HCEC 1CT (cell line): ENCODE measurements at regions not wholly inside any gene's neighbourhood (a gene's known extent, or its start where the extent isn't known, plus 50 kb on each side); places are given as distances from the start of the nearest gene placed in this dataset.
"Not testable (repeated sequence)": the region's sequence is repeated elsewhere in the genome, so short reads cannot be mapped to it uniquely, and the experiment has no call there.

Experiments used
- DNase-seq: peaks from one replicate; pipeline ENCODE4 v3.0.0-alpha.2; 2017

DNA sequence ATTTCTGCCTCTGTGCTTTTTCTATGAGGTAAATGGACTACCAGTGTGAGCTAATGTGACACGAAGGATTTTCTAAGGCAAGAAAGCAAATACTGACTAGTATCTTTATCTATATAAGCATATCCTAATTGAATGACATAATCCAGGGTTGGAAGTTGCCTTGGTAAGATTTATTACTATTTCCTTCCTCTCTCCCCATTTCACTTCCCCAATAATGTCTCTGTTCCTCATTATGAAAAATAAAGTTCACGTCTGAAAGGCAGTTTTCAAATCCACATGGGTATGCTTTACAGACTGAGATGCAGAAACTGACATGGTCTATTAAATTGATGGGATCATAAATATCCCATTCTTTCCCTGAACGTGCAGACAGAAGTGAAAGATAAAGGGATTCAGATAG, 86.0 kb downstream of the DTWD1 start:
- DNase-seq, result no peak

DNA sequence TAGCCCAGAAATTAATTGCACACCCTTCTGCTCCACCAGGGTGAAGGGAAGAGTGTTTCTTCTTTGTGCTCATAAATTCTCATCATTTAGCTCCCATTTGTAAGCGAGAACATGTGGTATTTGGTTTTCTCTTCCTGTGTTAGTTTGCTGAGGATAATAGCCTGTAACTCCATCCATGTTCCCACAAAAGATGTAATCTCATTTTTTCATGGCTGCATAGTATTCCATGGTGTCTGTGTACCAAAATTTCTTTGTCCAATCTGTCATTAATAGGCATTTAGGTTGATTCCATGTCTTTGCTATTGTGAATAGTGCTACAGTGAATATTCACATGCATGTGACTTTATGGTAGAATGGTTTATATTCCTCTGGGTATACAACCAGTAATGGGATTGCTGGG, 86.8 kb downstream of the DTWD1 start:
- no peak for DNase-seq

DNA sequence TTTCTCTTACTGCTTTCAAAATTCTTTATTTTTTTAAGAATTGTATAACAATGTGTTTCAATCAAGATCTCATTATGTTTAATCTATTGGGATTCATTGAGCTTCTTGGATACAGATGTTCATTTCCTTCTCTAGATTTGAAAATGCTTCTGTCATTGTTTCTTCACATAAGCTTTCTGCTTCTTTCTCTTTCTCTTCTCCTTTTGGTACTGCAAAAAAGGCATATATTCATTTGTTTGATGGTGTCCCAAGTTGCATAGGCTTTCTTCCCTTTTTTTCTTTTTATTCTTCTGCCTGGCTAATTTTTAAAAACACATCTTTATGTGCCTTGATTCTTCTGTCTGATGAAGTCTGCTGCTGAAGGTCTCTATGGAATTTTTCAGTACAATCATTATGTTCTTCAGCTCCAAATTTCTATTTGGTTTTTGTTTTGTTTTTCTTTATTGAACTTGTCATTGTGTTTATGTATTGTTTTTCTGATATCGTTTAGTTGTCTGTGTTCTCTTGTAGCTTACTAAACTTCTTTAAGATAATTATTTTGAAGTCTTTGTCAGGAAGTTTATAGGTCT, 88.9 kb downstream of the DTWD1 start:
- no peak for DNase-seq

DNA sequence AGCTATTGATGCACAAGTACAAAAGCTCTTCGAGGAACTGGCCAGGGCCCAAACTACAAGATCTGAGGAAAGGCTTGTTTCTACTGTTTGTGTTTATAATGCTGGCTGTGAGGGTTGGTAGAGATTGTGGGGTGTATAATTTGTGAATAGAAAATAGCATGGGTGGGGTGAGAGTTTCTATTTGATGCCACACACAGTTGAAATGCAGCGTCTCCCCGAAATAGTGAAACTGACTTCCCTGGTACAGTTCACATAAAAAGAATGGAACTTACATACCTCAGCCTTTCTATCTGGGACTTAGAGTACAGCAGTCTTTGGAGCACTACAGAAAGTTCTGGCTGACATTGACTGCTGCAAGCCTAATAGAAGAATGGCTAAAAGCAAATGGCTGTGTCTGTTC, 91.3 kb downstream of the DTWD1 start:
- no peak for DNase-seq

DNA sequence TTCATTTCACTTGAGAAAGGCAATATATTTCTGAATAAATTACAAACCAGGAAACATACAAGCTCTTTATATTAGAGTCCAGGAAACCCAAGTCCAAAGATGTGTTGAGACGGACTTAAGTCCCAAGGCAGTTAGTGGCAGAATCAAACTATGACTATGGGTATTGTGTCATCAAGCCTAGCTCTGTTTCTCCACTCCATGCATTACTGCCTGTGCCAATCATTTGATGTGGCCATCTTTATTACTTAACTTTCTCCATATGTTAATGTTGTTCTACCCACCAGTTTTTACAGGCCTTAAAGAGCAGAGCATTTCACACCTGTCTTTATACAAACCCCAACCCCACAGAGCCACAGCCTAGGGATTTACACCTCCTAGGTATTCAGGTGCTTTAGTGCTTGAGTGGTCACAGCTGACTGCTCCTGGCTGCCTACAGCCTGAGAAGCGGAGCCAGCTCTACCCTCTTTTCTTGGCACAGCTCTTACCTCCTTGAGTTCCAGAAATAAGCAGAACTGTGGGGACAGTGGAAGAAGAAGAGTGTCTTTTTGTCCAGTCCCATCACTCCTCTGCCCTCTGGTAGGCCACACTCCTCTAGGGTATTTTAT, 92.1 kb downstream of the DTWD1 start:
- DNase-seq, result no peak

DNA sequence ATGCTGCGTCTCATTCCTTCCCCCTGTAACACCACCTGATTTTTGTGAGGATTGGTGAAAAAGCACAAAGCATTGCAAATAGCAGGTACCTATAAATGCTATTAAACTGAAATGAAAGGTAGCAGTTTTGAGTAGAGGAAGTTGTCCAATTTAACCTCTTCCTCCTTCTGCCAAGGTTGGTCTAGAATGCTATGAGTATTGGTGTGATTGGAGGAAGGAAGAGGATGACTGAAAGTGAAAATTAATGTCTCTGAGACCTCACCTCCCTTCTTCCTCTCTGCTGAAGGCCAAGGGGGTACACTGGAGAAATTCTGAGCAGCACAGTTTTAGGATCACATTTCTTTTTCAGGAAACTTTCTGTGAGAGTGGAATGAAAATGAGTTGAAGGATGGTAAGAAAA, 94.4 kb downstream of the DTWD1 start:
- no peak for DNase-seq

DNA sequence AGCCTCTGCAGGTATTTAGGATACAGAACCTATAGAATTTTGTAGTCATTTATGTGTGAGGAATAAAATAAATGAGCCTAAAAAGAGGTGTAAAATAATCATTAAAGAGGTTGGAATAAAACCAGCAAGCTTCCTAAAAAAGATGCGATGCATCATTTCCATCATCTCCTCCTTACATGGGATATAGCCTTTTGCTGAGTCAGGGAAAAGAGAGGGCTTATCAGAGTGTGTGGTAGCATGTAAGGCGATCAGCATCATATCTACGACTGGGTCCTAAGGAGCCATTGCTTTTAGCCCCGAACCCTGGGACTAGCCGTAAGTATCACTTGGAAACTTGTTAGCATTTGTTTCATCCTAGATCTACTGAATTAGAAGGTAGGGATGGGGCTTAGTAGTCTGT, 94.9 kb downstream of the DTWD1 start:
- DNase-seq, result no peak

DNA sequence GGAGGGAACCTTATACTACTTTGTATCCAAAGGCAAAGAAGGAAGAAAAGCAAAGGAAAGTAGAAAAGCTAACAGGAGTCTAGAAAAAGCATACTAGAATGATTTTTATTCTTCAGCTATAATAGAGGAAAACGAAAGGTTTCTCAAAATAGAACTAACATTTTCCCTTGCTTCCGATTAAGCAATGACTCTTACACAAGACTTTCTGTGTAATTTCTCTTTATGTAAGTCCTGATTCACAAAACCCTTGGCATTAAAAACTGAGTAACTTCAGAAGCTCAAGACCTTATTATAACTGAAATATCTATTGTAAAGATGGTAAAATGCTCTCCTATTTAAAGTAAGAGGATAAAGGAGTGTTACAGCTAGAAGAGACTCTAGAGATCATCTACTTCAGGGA, 97.4 kb downstream of the DTWD1 start:
- DNase-seq, result peak; percentile 52

DNA sequence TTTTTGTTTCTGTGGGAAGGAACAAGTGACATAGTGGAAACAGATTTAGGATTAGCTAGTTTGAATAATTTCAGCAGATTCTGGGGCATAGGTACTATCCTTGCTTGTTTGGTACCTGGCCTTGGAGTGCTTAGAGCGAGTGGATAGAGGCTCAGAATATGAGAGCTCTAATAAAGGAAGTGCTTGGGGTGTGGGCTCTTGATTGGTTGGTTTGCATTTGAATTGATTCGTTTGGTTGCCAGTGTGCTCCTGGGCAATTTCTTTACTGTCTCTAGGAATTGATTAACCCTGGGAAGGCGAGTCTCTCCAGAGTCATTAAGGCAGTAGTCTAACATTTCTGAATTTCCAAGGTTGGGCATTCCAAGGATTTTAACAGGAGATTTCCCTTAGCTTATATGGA, 98.0 kb downstream of the DTWD1 start:
- DNase-seq, result no peak

DNA sequence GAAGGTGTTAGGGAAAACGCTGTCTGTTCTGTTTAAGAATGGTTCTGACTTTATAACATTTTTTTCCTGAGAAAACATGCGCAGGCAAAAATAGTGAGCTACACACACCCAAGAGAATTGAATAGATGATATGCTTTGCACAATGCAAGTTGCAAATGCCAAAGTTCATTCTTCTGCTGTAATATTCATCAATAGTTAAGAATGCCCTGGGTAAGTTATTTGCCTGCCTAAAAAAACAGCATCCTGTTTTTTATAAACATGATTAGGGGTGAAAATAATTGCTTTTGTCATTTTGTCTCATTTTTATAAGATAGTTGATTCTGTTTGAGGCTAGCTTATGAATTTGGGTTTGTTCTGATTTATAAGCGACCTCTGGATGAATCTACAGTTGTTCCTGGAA, 99.4 kb downstream of the DTWD1 start:
- no peak for DNase-seq

DNA sequence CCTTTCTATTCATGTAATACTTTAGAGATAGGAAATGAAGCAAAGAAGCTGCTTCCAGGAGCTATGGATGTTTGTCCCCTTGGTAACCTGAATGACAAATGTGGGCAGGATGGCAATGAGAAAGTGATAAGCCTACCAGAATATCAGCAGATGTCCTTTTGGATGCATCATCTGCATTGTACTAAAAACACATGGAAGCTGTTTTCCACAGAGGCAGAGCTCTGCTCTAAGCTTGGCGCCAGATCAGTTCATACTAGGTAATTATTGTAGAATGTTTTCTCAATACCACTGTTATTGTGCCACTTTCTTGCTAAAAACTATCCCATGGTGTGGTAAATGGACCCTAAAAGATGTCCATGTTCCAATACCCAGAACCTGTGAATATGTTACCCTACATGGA, 100.2 kb downstream of the DTWD1 start:
- no peak for DNase-seq

DNA sequence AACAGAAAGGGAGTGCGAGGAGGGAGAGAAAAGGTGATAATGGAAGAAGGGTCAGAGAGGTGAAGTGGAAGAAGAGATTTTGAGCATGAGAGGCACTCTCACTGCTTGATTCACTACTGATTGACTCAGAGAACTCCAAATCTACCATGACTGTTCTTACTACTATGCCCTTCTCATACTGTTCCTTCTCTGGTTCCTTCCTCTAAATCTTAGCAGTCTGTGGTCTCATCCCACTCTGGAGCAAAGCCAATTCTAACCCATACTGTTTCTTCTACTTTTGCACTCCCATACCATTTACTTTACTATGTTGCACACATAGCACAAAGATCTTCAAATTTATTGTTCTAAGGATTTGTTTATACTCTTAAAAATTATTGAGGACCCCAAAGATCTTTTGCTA, 100.8 kb downstream of the DTWD1 start:
- no peak for DNase-seq

DNA sequence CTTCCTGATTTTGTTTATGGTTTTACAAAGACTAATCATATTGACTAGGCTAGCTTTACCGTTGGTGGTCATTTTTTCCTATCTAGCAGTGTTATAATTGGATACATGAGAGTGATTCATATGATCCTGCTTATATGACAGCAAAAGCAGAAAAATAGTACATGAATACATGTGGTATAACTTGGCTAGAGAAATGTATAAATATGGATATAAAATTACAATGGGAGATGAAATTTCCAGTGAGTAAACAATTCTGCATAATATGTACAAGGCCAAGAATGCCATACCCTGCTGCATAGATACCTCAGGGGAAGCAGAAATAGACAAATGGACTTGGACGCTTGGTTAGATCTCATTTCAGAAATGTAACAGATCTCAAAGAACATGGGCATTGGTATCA, 103.1 kb downstream of the DTWD1 start:
- no peak for DNase-seq

DNA sequence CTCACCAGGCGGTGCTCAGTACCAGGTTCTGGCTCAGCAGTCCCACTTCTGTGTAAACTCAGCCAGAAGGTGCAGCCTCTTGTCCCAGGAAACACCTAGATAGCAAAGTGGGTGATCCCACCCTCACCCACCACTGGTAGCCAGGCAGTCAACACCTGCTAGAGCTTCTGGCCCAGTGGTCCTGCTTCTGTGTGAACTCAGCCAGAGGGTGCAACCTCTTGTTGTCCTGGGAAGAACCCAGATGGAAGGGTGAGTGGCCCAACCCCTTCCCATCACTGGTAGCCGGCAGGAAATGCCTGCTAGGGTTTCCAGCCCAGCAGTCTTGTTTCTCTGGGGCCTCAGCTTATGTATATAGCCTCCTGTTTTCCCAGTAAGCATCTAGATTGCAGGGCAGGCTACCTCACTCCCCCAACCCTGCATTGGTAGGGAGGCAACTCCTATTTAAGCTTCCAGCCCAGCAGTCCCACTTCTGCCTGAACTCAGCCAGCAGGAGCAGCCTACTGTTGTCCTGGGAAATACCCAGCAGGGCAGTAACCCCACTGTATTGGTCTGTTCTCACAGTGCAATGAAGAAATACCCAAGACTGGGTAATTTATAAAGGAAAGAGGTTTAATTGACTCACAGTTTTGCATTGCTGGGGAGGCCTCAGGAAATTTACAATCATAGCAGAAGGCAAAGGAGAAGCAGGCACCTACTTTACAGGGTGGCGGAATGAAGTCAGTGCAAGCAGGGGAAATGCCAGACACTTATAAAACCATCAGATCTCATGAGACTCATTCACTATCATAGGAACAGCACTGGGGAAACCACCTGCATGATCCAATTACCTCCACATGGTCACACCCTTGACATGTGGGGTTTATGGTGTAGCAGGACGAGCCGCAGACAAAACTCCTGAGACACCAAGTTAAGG, 110.6 kb downstream of the DTWD1 start:
- no peak for DNase-seq

DNA sequence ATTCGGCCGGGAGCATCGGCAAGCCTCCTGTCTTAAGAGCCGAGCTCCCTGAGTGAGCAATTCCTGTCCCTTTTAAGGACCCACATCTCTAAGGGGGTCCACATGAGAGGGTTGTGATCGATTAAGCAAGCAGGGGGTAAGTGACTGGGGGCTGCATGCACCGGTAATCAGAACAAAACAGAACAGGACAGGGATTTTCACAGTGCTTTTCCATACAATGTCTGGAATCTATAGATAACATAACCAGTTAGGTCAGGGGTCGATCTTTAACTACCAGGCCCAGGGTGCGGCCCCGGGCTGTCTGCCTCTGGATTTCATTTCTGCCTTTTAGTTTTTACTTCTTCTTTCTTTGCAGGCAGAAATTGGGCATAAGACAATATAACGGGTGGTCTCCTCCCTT, 111.3 kb downstream of the DTWD1 start:
- not testable (repeated sequence) for DNase-seq

DNA sequence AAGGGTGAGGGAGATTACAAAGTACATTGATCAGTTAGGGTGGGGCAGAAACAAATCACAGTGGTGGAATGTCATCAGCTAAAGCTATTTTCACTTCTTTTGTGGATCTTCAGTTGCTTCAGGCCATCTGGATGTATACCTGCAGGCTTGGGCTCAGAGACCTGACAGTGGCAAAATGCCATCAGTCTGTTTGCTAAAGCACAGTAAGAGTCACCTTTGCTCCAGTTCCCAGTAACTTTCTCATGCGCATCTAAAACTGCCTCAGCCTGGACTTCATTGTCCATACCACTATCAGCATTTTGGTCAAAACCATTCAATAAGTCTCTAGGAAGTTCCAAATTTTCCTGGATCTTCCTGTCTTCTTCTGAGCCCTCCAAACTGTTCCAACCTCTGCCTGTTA, 113.2 kb downstream of the DTWD1 start:
- DNase-seq, result not testable (repeated sequence)

DNA sequence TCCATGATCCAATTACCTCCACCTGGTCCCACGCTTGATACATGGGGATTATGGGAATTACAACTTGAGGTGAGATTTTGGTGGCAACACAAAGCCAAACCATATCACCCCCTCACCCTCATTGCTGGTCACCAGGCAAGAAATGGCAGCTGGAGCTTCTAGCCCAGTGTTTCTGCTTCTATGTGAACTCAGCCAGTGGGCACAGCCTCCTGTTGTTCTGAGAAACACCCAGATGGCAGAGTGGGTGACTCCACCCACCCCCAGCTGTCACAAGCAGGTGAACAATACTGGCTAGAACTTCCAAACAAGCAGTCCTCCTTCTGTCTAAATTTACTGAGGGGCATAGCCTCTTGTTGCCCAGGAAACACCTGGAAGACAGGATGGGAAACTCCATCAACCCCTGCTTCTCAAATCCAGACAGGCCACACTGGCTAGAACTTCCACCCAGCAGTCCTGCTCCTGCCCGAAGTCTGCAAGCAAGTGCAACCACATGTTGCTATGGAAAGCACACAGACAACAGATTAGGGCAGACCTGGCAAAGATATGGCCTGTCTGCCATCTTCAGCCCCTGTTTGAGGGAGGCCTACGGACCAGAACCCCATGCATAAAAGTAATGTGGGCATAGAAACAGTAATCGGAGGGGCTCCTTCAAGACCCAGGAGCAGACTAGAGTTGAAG, 114.1 kb downstream of the DTWD1 start:
- no peak for DNase-seq

DNA sequence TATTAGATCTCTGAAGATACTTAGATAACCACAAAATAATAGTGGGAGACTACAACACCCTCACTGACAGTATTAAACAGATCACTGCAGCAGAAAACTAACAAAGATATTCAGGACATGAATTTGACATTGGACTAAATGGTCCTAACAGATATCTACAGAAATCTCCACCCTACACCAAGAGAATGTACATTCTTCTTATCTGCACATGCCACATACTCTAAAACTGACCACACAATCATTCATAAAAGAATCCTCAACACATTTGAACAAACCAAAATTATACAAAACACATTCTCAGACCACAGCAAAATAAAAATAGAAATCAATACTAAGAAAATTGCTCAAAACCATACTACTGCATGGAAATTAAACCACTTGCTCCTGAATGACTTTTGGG, 116.3 kb downstream of the DTWD1 start:
- no peak for DNase-seq

DNA sequence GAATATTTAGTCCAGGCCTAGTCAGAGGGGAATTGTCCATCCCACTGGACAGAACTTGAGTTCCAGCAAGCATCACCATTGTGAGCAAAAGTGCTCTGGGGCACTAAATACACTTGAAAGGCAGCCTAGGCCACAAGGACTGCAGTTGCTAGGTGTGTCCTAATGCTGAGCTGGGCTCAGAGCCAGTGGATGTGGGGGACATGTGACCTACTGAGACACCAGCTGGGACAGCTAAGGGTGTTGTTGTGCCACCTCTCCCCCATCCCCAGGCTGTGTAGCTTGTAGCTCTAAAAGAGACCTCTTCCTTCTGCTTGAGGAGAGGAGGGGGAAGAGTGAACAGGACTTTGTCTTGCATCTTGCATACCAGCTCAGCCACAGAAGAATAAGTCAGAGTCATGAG, 120.9 kb downstream of the DTWD1 start:
- DNase-seq, result no peak

DNA sequence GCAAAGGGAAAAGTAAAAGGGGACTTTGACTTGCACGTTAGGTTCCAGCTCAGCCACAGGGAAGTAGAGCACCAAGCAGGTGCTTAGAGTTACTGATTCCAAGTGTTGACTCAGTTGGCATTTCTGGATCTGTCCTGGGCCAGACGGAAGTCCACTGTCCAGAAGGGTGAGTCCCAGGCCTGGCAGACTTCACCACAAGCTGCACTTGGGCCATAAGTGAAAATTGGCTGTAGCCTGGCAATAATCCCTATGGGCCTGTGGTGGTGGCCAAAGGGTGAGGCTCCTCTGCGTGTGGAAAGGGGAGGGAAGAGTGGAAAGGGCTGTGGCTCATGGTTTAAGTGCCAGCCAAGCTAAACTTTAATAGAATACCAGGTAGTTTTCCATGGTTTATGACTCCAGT, 121.5 kb downstream of the DTWD1 start:
- DNase-seq, result no peak

DNA sequence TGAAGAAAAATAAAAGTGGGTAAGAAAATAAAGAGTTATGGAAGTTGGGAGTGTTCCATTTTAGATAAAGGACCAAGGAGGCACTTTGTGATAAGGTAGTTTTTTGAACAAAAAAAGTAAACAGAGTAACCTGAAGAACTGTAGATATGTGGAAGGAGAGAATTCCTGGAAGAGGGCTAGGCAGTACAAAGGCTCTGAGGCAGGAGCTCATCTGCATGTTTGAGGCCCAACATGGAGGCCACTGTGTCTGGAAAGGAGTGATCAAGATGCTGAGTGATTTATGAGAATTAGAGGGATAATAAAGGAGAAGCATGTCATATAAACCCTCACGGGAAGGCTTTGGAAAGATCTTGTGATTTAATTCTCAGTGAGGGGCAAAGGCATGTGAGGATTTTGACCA, 126.5 kb downstream of the DTWD1 start:
- DNase-seq, result no peak

DNA sequence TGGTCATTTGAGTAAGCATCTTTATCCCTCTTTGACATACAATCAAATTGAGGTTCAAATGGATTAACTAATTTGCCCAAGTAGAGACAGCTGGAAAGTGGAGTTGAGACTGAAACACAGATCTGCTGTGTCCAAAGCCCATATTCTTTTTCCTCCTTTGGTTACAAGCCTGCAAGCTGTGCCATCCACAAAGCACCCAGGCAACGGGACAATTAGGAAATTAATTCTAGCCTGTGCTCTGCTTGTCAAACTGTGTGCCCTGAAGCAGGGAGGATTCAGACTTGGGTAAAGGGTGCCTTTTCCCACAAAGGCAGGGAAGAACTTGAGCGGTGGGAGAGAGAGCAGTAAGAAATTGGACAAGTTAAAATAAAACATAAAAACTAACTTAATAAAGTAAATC, 127.9 kb downstream of the DTWD1 start:
- no peak for DNase-seq

DNA sequence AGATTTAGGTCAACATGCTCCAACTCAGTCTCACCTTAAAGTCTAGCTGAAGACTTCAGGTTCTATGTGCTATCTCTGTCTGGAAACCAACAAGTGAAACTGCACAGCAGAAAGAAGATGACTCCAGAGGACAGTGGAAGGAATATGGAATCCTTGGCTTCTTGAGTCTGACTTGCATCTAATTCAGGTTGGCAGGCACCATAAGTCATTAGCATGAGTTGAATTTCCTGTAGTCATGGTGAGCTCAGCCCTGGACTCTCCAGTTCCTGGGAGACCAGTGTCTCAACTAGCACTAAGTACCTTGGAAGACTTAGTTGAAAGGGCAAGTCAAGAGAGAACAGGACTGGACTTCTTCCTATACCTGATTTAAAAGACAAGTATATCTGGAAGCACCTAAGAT, 129.7 kb downstream of the DTWD1 start:
- DNase-seq, result no peak

DNA sequence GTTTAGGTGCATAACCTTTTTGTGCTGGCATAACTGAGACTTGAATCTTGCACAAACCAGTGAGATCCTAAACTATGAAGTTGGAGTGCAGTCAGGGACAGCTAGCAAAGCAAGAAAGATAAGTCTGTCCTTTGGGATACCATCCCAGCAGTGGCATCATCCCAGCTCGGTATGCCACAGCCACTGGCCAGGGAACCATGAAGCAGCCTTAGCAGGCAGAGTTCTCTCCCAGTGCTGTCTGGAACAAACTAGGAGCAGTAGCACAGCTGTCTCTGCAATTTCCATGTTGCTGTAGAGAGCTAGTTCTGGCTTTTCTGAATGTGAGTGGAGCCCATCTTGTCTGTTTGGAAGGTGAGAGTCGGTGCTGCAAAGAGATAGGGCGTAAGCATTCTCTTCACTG, 130.3 kb downstream of the DTWD1 start:
- DNase-seq, result no peak
